GM23338 (cell line): ENCODE measurements at regions not wholly inside any gene's neighbourhood (a gene's known extent, or its start where the extent isn't known, plus 50 kb on each side); places are given as distances from the start of the nearest gene placed in this dataset.

Source experiments
- ATAC-seq: fragments of 200-7000 bp; cut with Tn5 transposase; 3 replicates; pipeline ENCODE4 v1.9.1; 2020
- DNase-seq: peaks from one replicate; pipeline ENCODE4 v3.0.0-alpha.2; 2015; ENCODE audit warnings: low spot score
- H2AFZ ChIP-seq: fragments of 200-600 bp; sonication (generic); 2 replicates; pipeline ENCODE4 v1.8.0; 2016; ENCODE audit warnings: antibody characterized with exemption, mild to moderate bottlenecking, moderate library complexity
- H3F3A ChIP-seq: fragments of 200-600 bp; sonication (generic); replicated peaks from 2 replicates; pipeline ENCODE4 v1.8.0; 2017; ENCODE audit warnings: antibody characterized with exemption, mixed run types, low read depth
- H3K27ac ChIP-seq: fragments of 200-600 bp; sonication (generic); 2 replicates; pipeline ENCODE4 v1.6.1; 2016; ENCODE audit warnings: low read depth
- H3K27me3 ChIP-seq: fragments of 200-600 bp; sonication (generic); 2 replicates; pipeline ENCODE4 v1.8.0; 2016; ENCODE audit warnings: mild to moderate bottlenecking, mixed run types, moderate library complexity; ENCODE audit not compliant: insufficient read depth
- H3K36me3 ChIP-seq: fragments of 200-600 bp; sonication (generic); 2 replicates; pipeline ENCODE4 v1.8.0; 2016; ENCODE audit warnings: mild to moderate bottlenecking; ENCODE audit not compliant: insufficient read depth
- H3K4me1 ChIP-seq: fragments of 200-600 bp; sonication (generic); 2 replicates; pipeline ENCODE4 v1.8.0; 2016; ENCODE audit warnings: mild to moderate bottlenecking, moderate library complexity; ENCODE audit not compliant: insufficient read depth
- H3K4me2 ChIP-seq: fragments of 200-600 bp; sonication (generic); 2 replicates; pipeline ENCODE4 v1.7.1; 2017; ENCODE audit warnings: mixed run types
- H3K4me3 ChIP-seq: fragments of 200-600 bp; sonication (generic); 2 replicates; pipeline ENCODE4 v1.6.1; 2016; ENCODE audit warnings: mixed run types
- H3K79me2 ChIP-seq: fragments of 200-600 bp; sonication (generic); replicated peaks from 2 replicates; pipeline ENCODE4 v1.8.0; 2017; ENCODE audit warnings: mild to moderate bottlenecking; ENCODE audit not compliant: insufficient read depth
- H3K9me2 ChIP-seq: fragments of 200-600 bp; sonication (generic); 2 replicates; pipeline ENCODE4 v1.8.0; 2017; ENCODE audit not compliant: insufficient read depth
- H4K20me1 ChIP-seq: fragments of 200-600 bp; sonication (generic); replicated peaks from 2 replicates; pipeline ENCODE4 v1.8.0; 2017; ENCODE audit warnings: mild to moderate bottlenecking; ENCODE audit not compliant: insufficient read depth
- H3K27ac Mint-ChIP-seq: 2 replicates; pipeline ENCODE4 v1.8.0; 2020; ENCODE audit warnings: inconsistent platforms, mild to moderate bottlenecking, moderate library complexity, mixed read lengths
- H3K27me3 Mint-ChIP-seq: 3 replicates; pipeline ENCODE4 v1.8.0; 2022; ENCODE audit warnings: low read depth, mild to moderate bottlenecking, moderate library complexity, mixed read lengths, inconsistent platforms; ENCODE audit not compliant: insufficient read depth, poor library complexity
- H3K36me3 Mint-ChIP-seq: 3 replicates; pipeline ENCODE4 v1.8.0; 2021; ENCODE audit warnings: low read depth, mild to moderate bottlenecking, inconsistent platforms, moderate library complexity, mixed read lengths
- H3K4me1 Mint-ChIP-seq: 3 replicates; pipeline ENCODE4 v1.8.0; 2020; ENCODE audit warnings: mild to moderate bottlenecking, inconsistent platforms, mixed read lengths
- H3K4me3 Mint-ChIP-seq: 3 replicates; pipeline ENCODE4 v1.8.0; 2021; ENCODE audit warnings: moderate library complexity, mild to moderate bottlenecking, inconsistent platforms, mixed read lengths
- H3K9me3 Mint-ChIP-seq: 3 replicates; pipeline ENCODE4 v1.8.0; 2020; ENCODE audit warnings: moderate library complexity, mild to moderate bottlenecking, inconsistent platforms, mixed read lengths
- EZH2 ChIP-seq: fragments of 200-600 bp; sonication (generic); IDR thresholded peaks from one replicate; pipeline ENCODE4 v1.8.0; 2017; ENCODE audit warnings: antibody characterized with exemption, mild to moderate bottlenecking, low read depth; ENCODE audit not compliant: unreplicated experiment
- EZH2phosphoT487 ChIP-seq: fragments of 200-600 bp; sonication (generic); IDR thresholded peaks from one replicate; pipeline ENCODE4 v1.8.1; 2018; ENCODE audit warnings: antibody characterized with exemption; ENCODE audit not compliant: unreplicated experiment
- POLR2AphosphoS5 ChIP-seq: IDR thresholded peaks from 2 replicates; pipeline ENCODE4 v1.6.1; 2016; ENCODE audit warnings: antibody characterized with exemption, low read depth
- REST ChIP-seq: IDR thresholded peaks from one replicate; pipeline ENCODE4 v1.6.1; 2018; ENCODE audit warnings: antibody characterized with exemption; ENCODE audit not compliant: unreplicated experiment
- ZNF462 ChIP-seq: fragments of 250-450 bp; sonication (Bioruptor Pico); IDR thresholded peaks from 2 replicates; pipeline ENCODE4 v1.5.0; 2020; ENCODE audit warnings: mild to moderate bottlenecking, moderate library complexity

- H3K9me2 ChIP-seq: no peaks in the 10 kb centered on the region
- Mint-ChIP-seq H3K4me3 (no peak overlapping the region), H3K27me3 (no peaks in the 10 kb centered on the region), H3K27ac (no peak overlapping the region), H3K4me1 (no peaks in the 10 kb centered on the region), H3K9me3 (no peaks in the 10 kb centered on the region), H3K36me3 (no peaks in the 10 kb centered on the region)
- H3K4me2 ChIP-seq: no peak overlapping the region
- H3K36me3 ChIP-seq: no peaks in the 10 kb centered on the region
- no peaks in the 10 kb centered on the region for H3K79me2 ChIP-seq
- no peak overlapping the region for H3K4me3 ChIP-seq
- ATAC-seq (no peak), DNase-seq (no peak)
- H3K27me3 ChIP-seq: no peaks in the 10 kb centered on the region
- H2AFZ ChIP-seq: no peak overlapping the region
- no peaks in the 10 kb centered on the region for H3F3A ChIP-seq
- H3K4me1 ChIP-seq: no peaks in the 10 kb centered on the region
- no peak overlapping the region for H3K27ac ChIP-seq
- TF ChIP-seq ZNF462 (CRISPR knock-in tag): no peak
- TF ChIP-seq EZH2: no peak
- no peak for TF ChIP-seq REST
- TF ChIP-seq EZH2phosphoT487: no peak
- no peak for TF ChIP-seq POLR2AphosphoS5
- no peaks in the 10 kb centered on the region for H4K20me1 ChIP-seq
Measured at GRCh38 chr9:31364171-31364570, 1020.3 kb upstream of the ACO1 start.
